ENCODE measurements at regions not wholly inside any gene's neighbourhood (a gene's known extent, or its start where the extent isn't known, plus 50 kb on each side); places are given as distances from the start of the nearest gene placed in this dataset.

- no peak for TF ChIP-seq PREB (CRISPR knock-in tag; IDR thresholded peaks at IDR 0.05; ENCODE audit: borderline replicate concordance)
- no peak for TF ChIP-seq ESRRA (CRISPR knock-in tag; IDR thresholded peaks at IDR 0.05; ENCODE audit: borderline replicate concordance)
- TF ChIP-seq KAT7 (CRISPR knock-in tag; IDR thresholded peaks at IDR 0.05; ENCODE audit: borderline replicate concordance), result no peak
- no peak for TF ChIP-seq CTCF (IDR thresholded peaks at IDR 0.05)
- no peak for TF ChIP-seq MXD4 (CRISPR knock-in tag; IDR thresholded peaks at IDR 0.05; ENCODE audit: borderline replicate concordance)
- TF ChIP-seq FOXP1 (CRISPR knock-in tag; IDR thresholded peaks at IDR 0.05; ENCODE audit: borderline replicate concordance), result no peak
- TF ChIP-seq SP1 (CRISPR knock-in tag; conservative IDR thresholded peaks at IDR 0.05), result no peak
- no peak for TF ChIP-seq TCF7 (CRISPR knock-in tag; IDR thresholded peaks at IDR 0.05; ENCODE audit: low read depth)
- TF ChIP-seq NR1H2 (CRISPR knock-in tag; IDR thresholded peaks at IDR 0.05), result no peak
- no peak for TF ChIP-seq JUN (CRISPR knock-in tag; IDR thresholded peaks at IDR 0.05)
- TF ChIP-seq NFATC4 (CRISPR knock-in tag; IDR thresholded peaks at IDR 0.05), result no peak
Measured at GRCh38 chr2:6362671-6363450, 502.8 kb downstream of the CMPK2 start.

All from WTC11 (cell line).